Femur (tissue), 1 donor: ENCODE measurements at regions not wholly inside any gene's neighbourhood (a gene's known extent, or its start where the extent isn't known, plus 50 kb on each side); places are given as distances from the start of the nearest gene placed in this dataset.
"Not testable (repeated sequence)": the region's sequence is repeated elsewhere in the genome, so short reads cannot be mapped to it uniquely, and the experiment has no call there.

Experiments used
- DNase-seq: peaks from one replicate; pipeline ENCODE4 v3.0.0-alpha.2; 2017

DNA sequence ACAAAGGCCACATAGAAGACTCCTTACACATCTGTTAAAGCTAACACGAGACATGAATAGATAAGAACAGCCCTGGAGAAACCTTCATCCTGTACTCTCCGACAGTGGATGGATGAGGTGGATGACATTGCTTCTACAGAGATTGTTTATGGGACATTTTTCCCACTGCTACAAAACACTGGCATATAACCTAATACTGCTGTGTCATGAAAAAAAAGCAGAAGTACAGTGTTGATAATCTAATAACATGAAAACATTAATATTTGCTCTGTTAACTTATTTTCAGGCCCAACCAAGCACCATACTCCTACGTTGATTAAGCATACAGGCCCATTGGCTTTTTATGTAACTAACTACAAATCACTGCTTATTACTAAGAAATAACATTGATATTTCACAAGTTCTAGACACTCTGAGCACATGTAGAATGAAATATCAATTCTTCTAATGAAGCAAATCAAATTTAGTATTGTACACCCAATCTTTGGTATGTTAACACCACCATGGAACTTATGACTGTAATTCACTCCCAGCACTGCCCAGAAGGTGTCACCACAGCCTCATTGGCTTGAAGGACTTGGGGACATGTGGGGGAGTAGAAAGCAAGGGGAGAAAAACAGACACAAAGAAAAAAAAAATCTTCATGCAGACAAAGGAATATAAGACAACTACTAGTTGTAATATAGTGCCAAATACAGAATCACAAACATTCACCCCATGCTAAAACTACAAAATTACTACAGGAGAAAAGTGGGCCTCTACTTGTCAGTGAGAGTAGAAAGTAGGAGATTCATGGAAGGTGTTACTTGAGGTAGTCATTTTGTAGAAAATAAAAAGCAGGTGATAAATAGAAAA lies 330.0 kb upstream of the PMFBP1 start:
- DNase-seq, result peak; percentile 78

DNA sequence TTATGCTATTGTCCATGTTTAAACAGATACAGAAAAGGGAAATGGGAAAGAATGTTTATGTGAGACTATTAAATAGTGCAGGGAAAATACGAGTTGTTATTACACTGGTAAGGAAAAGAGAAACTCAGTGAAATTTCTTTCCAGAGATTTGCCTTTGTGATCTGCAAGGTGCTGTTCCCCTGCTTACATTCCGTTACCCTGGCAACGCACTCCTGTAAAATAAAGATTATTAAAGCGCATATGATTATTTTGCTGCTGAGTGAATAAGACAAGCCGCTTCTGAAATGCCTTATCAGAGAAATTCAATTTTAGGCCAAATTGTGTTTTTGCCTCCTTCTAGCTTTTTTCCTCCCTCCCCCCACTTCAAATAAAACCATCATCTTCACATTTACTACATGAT lies 328.6 kb upstream of the PMFBP1 start:
- DNase-seq, result no peak

DNA sequence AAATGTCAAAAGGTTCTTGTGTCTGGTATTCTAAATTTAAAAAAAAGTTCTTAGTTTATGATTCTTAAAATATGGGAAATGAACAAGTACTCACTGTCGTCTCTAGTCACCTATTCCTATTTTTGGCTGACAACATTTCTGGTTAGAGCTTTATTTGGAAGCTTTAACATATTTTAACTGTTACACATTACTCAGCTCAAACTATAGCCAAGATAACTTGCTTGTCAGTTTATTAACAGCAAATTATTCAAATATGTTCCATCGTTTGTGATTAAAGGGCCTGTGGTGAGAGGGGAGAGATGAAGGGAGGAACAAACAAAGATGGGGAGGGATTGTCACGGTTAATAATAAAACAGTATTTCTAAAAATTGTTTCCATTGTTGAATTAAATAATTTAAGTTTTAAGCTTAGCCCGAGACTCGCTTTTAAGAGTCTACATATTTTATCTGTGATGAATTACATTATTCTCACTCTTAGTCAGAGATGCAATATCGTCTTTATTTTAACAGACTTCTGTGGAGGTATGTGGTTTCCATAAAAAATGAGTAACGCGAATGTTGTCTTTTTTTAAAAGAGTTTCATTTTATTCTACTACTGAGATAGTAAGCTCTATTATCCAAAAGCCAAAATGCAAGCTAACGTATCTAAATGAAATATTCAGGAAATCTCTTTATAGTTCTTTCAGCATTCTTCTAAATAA lies 321.9 kb upstream of the PMFBP1 start:
- DNase-seq, result no peak

DNA sequence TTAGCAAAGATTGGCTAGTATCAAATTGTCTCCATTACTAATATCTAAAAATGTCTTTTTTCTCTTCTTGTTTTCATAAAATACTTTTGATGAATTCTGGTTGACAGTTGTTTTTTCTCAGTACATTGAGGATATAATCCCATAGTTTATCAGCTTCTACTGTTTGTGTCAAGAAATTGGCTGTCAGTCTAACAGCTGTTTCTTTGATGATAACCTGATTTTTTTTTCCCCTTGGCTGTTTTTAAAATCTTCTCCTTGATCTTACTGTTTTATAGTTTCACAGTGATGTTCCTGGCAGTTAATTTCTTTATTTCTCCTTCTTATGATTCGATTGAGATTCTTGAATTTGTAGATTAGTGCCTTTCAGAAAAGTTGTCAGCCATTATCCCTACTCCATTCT lies 315.3 kb upstream of the PMFBP1 start:
- no peak for DNase-seq

DNA sequence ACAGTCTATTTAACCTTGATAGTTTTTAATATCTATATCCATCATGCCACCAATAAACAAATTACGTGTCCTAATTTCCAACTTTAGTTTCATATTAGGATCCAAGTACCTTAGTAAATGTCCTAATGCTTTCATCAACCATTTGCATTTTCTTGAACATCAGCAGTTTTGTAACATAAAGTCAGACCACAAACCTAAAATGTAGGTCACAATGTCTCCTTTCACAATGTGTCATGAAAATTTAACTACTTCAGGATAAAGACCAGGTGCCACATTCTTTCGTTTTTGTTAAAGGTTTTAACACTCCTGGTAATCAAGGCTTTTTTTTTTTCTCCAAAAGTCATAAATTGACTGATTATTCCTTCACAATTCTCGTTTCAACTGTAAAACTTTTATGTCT lies 310.7 kb upstream of the PMFBP1 start:
- DNase-seq, result no peak

DNA sequence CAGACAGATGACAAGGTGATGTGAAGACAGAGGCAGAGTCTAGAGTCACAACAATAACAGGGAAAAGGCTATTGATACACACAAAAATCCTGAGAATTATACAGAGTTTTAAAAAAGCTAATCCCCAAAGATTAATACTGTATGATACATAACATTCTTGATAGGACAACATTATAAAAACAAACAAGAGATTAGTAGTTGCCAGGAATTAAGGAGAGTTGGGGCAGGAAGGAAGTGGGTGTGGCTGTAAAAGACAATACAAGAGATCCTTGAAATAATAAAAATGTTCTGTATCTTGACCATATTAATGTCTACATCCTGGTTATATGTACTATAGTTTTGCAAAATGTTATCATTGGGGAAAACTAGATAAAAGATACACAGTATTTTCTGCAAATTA lies 309.5 kb upstream of the PMFBP1 start:
- no peak for DNase-seq

DNA sequence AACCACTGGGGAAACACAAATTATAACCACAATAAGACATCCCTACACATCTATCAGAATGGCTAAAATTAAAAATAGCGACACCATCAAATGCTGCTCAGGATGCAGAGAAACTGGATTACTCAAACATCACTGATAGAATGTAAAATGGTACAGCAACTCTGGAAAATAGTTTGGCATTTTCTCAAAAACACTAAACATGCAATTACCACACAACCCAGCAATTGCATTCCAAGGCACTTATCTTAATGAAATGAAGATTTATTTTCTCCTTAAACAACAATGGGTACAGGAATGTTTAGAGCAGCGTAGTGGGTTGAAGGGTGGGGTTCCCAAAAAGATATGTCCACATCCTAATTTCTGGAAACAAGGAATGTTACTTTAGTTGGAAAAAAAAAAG lies 309.0 kb upstream of the PMFBP1 start:
- DNase-seq, result no peak

DNA sequence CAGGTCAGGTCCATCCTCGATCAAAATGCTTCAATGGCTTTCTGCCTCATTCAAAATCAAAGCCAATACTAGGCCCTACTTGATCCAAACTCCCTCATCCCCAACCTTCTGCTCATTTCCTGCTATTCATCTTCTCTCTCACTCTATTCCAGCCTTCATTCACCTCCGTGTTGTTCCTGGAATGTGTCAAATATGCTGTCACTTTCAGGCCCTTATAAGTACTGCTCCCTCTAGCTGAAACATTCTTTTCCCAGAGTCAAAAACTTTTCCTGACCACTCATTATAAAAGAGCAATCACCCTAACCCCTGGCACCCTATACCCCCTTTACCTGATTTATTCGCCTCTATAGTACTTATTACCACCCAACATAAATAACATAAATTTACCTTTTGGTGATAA lies 303.7 kb upstream of the PMFBP1 start:
- DNase-seq, result no peak

DNA sequence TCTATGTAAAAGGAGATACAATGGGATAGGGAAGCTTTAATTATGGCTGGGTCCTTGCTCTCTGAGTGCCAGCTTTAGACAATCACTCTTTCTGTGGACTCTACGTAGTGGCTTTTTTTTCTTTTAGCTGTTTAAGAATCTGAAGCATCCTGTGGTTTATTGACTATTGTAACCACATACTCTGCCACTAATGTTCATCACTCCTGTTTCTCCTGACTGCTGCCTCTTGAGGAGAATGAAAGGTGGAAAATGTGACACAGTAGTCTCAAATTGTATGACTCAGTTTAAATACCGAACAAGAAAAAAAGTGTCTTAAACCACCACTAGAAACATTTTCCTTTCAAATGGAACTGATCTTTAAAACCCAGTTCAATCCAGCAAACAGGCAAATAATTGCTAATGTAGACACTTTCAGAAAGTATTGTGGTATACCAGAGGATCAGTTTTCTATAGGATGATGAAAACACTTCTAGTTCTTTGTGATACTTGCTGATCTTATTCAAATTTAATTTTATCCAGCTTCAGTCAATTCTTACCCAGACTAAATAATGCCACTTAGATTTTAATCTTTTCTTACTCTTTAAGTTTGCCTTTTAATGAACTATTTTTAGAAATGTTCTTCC lies 302.7 kb upstream of the PMFBP1 start:
- no peak for DNase-seq

DNA sequence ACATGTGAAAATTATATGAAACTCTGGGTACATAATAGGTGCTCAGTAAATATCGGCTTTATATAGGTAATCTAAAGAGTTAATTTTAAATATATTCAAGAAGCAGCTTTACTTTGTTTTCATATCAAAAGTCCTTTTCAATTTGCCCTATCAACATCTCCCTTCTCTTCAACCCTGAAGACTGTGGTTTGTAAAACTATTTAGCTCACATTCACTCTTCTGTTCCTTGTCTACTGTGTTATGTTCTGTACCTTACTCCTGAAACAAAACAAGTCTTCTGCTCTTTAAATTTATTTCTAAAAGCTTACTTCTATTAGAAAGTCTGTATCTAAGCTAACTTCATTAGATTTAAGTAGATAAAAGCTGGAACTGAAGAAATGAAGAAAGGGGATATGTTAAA lies 301.7 kb upstream of the PMFBP1 start:
- DNase-seq, result no peak

DNA sequence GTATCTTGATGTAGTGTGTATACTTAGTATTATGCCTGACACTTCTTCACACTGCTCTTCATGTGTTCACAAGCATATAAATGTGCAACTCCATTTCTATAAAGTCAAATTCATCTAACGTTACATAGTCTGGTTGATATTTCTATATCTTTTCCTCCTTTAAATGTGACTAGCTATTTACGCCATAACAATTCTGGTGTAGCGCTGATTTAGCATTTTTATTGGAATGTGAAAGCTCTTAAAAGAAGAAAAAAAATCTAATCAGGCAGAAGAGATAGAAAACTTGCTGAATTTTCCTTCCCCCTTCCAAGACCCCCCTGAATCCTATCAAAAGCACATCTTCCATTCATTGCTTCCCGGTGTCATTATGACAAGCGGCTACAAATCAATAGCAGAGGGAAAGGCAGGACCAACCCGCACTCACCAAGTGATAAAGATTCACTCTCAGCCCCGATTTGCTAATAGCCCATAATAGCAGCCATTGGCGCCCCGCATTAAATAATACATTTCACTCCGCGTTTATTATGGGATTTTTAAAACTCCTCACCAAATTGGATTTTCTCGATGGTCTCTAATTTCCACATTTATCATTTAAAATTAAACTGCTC lies 299.5 kb upstream of the PMFBP1 start:
- DNase-seq, result no peak

DNA sequence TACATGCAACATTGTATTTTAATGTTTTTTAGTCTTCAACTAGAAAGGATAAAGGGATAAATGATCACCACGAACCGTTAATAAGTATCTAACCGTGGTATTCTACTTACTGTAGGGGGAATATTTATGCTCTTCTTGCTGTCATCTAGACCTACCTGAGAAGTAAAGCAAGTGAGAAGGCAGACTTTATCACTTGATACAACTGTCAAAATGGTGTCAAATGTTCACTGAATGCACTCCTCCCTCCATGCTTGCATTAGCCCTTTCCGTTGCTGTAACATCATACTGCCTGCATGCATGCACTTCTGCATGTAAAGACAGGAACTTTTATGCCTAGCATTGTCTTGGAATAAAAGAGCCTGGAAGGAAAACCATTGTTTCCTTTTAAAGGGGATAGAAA lies 298.6 kb upstream of the PMFBP1 start:
- no peak for DNase-seq

DNA sequence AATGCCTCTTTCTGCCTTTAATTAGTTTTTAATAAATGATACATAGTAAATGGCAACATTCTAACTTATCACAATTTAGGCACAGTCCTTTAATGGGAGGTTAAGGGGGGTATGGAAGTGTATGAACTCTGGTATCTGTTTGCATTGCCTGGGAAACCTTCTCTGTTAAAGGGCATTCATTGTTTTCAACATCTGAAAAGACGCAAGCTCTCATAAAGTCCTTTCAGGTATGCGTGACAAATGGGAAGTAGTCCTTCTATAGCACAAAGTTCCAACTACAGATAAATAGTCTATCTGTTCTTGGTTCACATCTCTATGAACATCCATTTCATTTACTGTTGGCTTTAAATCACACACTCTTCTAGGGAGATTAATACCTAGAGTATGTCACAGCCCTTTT lies 298.0 kb upstream of the PMFBP1 start:
- no peak for DNase-seq

DNA sequence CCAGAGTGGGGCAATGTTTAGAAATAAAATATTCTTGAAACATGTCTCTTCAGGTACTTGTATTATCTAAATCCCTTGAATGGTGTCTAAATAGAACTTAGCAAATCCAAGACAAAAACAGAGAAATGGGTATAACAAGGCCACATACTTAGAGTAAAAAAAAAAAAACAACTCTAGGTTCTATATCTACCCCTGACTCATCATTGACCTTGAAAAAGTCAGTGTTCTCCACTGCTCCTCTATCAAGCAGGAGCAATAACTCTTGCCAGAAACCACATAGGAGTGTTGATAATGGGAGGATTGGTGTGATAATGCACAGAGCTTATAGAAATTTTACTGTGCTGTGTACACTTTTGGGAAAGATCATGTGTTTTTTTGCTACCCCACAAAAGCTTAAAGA lies 296.6 kb upstream of the PMFBP1 start:
- DNase-seq, result no peak

DNA sequence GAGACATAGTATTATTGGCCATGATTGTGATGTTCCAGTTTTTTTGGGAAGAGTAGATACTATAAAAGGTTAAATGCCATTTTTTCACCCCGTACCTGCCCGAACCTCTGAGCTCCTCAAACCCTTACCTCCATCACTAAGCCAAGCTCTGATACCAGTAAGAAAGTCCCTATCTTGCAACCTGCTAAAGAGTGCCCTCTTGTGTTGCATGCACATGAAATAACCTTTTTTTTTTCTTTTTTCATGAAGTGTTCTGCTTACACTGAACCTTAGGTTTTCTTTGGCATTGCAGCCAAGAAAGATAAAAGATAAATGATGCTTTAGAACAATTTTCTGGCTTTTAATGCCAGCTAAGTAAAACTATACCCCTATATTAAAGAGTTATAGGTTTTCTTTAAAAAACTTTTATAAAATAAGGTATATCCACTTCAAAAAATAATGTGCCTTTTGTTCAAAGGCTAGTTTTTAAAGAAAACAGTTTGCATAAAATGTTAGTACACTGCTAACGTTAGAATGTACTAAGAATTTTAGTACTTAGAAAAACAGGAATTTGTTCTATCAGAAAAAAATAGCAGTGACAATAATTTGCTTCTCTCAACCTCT lies 295.3 kb upstream of the PMFBP1 start:
- no peak for DNase-seq

DNA sequence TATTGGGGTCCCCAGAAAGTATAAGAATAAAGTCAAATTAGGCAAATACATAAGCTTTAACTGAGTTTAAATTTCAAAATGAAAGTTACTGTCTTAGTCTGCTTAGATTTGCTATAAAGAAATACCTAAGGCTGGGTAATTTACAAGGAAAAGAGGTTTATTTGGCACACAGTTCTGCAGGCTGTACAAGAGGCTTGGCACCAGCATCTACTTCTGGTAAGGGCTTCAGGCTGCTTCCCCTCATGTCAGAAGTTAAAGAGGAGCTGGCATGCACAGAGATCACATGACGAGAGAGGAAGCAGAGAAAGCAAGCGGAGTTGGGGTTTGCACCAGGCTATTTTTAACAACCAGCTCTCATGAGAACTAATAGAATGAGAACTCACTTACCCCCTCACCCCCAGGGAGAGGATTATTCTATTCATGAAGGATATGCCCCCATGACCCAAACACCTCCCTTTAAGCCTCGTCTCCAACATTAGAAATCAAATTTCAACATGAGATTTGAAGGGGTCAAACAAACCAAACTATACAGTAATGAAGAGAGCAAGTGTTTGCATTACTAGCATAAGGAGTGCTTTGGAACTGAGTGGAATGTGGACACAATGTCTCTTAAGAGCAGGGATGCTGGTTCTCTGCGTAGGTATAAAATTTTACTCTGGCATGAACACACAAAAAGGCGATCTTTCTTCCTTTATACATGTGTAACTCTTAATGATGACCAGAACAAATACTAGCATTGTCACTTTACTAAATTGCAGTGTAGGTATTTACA lies 292.8 kb upstream of the PMFBP1 start:
- DNase-seq, result no peak

DNA sequence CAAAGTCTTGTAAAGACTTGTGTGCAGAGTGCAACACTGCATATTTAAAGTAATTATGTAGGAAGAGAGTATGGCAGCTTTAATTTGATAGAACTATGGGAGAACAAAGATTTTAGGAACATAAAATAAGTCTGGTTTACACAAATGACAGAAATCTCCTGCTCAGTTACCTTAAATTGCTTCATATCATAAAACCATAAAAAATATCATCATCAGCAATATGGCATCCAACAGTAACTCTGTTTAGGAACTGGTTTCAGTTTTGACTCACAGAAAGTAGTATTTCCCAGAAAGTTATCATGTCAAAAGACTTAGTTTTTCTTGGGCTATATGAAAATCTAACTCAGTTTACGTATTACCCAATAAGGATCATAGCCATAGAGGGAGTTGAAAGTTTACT lies 292.1 kb upstream of the PMFBP1 start:
- no peak for DNase-seq

DNA sequence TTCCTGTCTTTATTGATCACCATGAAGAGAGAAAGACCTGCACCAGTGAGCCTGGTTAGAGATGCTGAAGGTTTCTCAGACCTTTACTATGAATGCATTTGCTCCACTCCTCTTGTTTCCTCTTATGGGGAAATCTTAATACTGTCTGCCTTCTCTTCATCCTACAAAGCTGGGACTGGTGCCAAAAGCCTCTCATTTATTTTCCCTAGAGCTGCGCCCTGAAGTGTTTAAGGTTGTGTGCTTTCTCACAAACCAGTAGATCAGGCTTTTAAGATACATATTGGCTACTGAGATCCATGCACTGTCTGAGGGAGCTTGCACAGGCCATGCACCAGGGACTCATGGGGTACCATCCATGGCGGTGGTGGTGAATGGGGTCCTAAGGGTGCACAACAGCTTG lies 286.1 kb upstream of the PMFBP1 start:
- DNase-seq, result no peak

DNA sequence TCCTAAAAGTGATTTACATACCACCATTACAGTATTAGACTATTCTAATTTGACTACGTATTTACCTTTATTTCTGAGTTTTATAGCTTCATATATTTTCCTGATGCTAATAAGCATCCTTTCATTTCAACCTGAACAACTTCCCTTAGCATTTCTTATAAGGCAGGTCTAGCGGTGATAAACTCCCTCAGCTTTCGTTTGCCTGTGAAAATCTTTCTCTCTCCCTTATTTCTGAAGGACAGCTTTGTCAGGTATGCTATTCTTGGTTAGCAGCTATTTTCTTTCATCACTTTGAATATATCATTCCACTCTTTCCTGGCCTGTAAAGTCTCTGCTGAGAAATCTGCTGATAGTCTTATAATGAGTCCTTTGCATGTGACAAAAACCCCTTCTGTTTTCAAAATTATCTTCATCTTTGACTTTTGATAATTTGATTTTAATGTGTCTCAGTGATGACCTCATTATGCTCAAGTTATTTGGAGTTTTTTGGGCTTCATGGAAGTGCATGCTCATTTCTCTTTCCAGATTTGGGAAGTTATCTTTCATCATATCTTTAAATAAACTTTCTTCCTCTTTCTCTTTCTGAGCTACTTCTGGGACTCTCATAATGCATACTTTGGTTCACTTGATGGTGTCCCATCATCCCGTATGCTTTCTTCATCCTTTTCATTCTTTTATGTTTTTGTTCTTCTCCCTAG lies 285.4 kb upstream of the PMFBP1 start:
- no peak for DNase-seq

DNA sequence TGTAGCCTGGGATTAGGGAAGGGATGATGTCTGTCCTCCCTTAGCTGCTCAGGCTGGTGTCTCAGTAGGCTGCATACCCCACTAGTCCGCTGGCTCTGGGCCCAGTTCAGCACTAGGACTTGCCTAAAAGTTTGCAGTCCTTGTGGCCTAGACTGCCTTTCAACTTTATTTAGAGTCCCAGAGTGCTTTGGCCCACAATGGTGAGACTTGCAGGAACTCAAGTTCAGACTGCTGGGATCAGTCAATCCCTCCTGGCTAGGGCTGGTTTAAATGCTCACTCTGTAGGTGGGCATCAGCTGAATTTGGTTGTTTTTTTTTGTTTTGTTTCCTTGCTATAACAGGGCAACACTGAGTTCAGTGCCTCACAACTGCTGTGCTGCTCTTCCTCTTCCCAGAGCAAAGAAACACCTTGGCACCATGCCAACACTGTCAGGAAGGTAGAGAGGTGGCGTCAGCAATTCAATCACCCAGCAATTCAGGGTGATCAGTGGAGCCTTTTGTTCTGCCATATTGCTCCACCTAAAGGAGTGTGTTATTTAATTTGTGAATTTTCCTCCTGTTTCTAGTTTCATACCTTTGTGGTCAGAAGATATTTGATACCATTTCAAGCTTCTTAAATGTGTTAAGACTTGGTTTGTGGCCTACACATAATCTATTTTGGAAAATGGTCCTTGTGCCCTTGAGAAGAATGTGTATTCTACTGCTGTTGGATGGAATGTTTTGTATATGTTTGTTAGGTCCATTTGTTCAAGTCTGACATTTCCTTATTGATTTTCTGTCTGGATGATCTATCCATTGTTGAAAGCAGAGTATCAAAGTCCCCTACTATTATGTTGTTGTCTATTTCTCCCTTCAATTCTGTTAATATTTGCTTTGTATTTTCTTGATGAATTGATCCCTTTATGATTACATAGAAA lies 284.0 kb upstream of the PMFBP1 start:
- DNase-seq, result no peak

DNA sequence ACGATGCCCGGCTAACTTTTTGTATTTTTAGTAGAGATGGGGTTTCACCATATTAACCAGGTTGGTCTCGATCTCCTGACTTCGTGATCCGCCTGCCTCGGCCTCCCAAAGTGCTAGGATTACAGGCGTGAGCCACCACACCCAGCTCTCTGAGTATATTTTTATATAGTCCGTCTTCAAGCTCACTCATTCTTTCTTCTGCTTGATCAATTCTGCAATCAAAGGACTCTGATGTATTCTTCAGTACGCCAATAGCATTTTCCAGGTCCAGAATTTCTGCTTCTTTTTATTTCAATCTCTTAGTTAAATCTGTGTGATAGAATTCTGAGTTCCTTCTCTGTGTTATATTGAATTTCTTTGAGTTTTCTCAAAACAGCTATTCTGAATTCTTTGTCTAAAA lies 281.9 kb upstream of the PMFBP1 start:
- not testable (repeated sequence) for DNase-seq
